Adrenal gland (tissue), 9 donors: ENCODE measurements at regions not wholly inside any gene's neighbourhood (a gene's known extent, or its start where the extent isn't known, plus 50 kb on each side); places are given as distances from the start of the nearest gene placed in this dataset.

Source experiments
- DNase-seq, 7 donors: peaks; one replicate each; pipeline ENCODE4 v3.0.0-alpha.2; 2019 to 2020
- H3K27ac ChIP-seq, 5 donors: fragments of 200-600 bp; sonication (generic) in 4 of 5; 1 replicate in 3 of 5; 2 replicates in 2 of 5; pipeline versions ENCODE4 v1.5.1 to v1.8.0; 2016 to 2020; ENCODE audit warnings: mild to moderate bottlenecking in 1 of 5
- H3K27me3 ChIP-seq: fragments of 200-600 bp; 2 replicates; pipeline ENCODE4 v1.8.0; 2021
- H3K36me3 ChIP-seq, 2 donors: fragments of 200-600 bp; replicated peaks in 1 of 2; 1 replicate in 1 of 2; 2 replicates in 1 of 2; pipeline versions ENCODE4 v1.5.1 to v1.8.0; 2018 to 2022
- H3K4me1 ChIP-seq, 2 donors: fragments of 200-600 bp; replicated peaks in 1 of 2; 1 replicate in 1 of 2; 2 replicates in 1 of 2; pipeline versions ENCODE4 v1.5.1 to v1.8.0; 2018 to 2021
- H3K4me3 ChIP-seq, 4 donors: fragments of 200-600 bp; sonication (generic) in 3 of 4; one replicate each; pipeline ENCODE4 v1.5.1; 2016 to 2018
- H3K9me3 ChIP-seq, 3 donors: fragments of 200-600 bp; sonication (generic) in 1 of 3; replicated peaks in 1 of 3; 1 replicate in 2 of 3; 2 replicates in 1 of 3; pipeline versions ENCODE4 v1.5.1 to v1.8.0; 2016 to 2021
- POLR2A ChIP-seq, 2 donors: fragments of 450-650 bp; IDR thresholded peaks; one replicate each; pipeline ENCODE4 v1.6.1; 2017; ENCODE audit warnings: antibody characterized with exemption in 2 of 2, mild to moderate bottlenecking in 2 of 2, moderate library complexity in 1 of 2
- WGBS, 4 donors: extraction: QIAGEN DNeasy Blood & Tissue Kit in 2 of 4; methylation state at CpG; one replicate each; pipeline versions ENCODE4 v1.1.5 to v1.1.7; 2013 to 2017; 5-methylcytosine and 5-hydroxymethylcytosine counted together
- intact Hi-C, 2 donors: fragments of 100-400 bp; cut with DNase I; formaldehyde crosslinking; loops; one replicate each; pipeline versions ENCODE4 v1.14.1 to v1.15.0; 2022 to 2023
- TF ChIP-seq, protein P1 (sequence below), 6 experiments: fragments of 450-650 bp in 4 of 6; fragments of 200-600 bp in 2 of 6; sonication (generic) in 1 of 6; IDR thresholded peaks; 1 replicate in 5 of 6; 2 replicates in 1 of 6; pipeline versions ENCODE4 v1.5.1 to v1.8.0; 2016 to 2021; ENCODE audit warnings: antibody characterized with exemption in 6 of 6, mild to moderate bottlenecking in 2 of 6, moderate library complexity in 1 of 6
- donor health status: healthy with polysubstance abuse.
- donor health status: Bipolar disorder and iron deficiency.
- donor health status: DM: yes; HTN: yes; CAD: no.
- donor health status: DM: no; HTN: no; CAD: no.
- donor health status: DM: no; HTN: no; CAD: no.

DNA sequence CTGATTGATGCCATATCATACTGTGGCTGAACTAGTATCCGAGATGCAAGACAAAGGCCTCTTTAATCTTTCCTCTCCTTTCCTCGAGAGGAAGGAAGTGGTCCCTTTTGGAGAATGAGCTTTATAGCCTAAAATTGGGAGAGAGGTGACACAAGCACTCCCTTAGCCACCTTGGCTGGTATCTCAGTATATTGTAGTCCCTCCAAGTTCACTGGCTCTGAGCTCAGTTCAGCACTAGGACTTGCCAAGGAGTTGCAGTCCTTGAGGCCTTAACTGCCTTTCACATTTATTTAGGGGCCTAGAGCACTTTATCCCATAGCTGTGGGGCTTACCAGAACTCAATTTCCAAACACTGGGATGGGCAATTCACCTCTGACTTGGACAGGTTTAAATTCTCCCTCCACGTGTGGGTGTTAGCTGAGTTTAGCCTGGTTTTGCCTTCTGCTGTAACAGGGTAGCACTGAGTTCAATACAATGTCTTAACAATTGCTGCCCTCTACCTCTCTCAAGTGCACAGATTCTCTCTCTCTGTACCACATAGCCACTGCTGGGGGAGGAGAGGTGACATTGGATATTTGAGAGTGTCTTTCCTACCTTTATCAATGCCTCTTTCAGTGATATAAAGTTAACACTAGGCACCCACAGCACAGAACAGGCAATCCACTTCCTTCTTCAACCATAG lies 216.4 kb downstream of the TECRL start:
- Histone ChIP-seq H3K9me3 (no peaks in the 10 kb centered on the region), H3K36me3 (no peaks in the 10 kb centered on the region), H3K4me1 (no peaks in the 10 kb centered on the region), H3K27me3 (no peaks in the 10 kb centered on the region), H3K4me3 (no peak overlapping the region), H3K27ac (no peak overlapping the region)
- TF ChIP-seq, protein P1, sequence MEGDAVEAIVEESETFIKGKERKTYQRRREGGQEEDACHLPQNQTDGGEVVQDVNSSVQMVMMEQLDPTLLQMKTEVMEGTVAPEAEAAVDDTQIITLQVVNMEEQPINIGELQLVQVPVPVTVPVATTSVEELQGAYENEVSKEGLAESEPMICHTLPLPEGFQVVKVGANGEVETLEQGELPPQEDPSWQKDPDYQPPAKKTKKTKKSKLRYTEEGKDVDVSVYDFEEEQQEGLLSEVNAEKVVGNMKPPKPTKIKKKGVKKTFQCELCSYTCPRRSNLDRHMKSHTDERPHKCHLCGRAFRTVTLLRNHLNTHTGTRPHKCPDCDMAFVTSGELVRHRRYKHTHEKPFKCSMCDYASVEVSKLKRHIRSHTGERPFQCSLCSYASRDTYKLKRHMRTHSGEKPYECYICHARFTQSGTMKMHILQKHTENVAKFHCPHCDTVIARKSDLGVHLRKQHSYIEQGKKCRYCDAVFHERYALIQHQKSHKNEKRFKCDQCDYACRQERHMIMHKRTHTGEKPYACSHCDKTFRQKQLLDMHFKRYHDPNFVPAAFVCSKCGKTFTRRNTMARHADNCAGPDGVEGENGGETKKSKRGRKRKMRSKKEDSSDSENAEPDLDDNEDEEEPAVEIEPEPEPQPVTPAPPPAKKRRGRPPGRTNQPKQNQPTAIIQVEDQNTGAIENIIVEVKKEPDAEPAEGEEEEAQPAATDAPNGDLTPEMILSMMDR (IDR thresholded peaks at IDR 0.05) = no peak
- TF ChIP-seq POLR2A (IDR thresholded peaks at IDR 0.05) = no peak
- no peak for DNase-seq
- WGBS, 4 donors = 48 to 69% (median 62%) methylated on average over 3 of the region's 3 CpGs
- intact Hi-C loops = no loop called here

DNA sequence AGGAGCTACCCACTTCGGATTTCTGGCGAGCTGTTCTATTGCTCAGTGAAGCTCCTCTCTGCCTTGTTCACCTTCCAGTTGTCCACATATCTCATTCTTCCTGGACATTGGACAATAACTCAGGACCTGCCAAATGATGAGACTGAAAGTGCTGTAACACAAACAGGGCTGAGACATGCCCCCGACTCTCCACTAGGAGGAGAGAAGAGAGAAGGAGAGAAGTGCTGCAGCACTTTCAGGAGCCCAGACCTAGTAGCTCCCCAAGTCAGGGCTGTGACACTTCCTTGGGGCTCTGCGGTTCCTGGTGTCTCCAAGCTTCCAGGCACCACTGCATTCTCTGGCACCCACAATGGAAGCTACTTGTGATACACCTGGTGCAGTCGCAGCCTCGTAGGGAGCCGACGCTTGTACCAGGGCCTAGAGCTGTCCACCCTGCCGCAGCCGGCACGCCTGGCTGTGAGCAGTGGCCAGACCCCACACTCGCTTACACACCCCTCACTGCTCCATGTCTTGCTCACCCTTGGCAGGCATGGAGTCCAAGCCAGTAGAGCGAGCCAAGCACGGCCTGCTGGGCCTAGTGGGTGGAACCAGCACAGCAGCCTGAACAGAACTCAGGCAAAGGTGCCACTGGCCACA lies 234.9 kb downstream of the TECRL start:
- Histone ChIP-seq H3K9me3 (no peaks in the 10 kb centered on the region), H3K36me3 (no peaks in the 10 kb centered on the region), H3K4me1 (no peaks in the 10 kb centered on the region), H3K4me3 (no peak overlapping the region), H3K27me3 (no peaks in the 10 kb centered on the region), H3K27ac (no peak overlapping the region)
- TF ChIP-seq POLR2A (IDR thresholded peaks at IDR 0.05) = no peak
- TF ChIP-seq, protein P1 (IDR thresholded peaks at IDR 0.05) = no peak
- intact Hi-C loops = no loop called here
- no peak for DNase-seq
- 86 to 96% (median 94%) methylated on average over 6 to 14 of the region's 14 CpGs for WGBS, 4 donors

DNA sequence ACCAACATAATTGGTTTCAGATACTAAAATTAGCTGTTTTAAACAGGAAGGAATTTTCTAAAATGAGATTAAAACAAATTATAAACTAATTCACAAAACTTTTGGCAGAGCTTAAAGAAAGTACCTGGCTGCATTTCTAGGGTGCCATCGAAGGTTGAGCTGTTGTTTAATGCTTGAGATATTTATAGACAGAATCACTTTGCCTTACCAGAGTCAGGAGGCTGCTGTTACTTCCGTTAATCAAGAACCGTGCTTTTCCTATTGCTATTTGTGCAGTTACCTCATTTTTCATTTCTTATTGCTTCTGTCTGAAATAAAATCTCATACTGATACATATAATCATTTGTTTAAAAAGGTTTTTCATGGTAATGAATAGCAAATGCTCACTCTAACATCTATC lies 242.9 kb downstream of the TECRL start:
- H3K4me3 ChIP-seq = no peak overlapping the region
- H3K9me3 ChIP-seq = no peaks in the 10 kb centered on the region
- WGBS, 4 donors = 51 to 53% (median 51%) methylated on average over 3 of the region's 3 CpGs
- DNase-seq = no peak
- no peaks in the 10 kb centered on the region for H3K36me3 ChIP-seq
- no peak overlapping the region for H3K27ac ChIP-seq
- no peaks in the 10 kb centered on the region for H3K4me1 ChIP-seq
- intact Hi-C loops = no loop called here
- no peaks in the 10 kb centered on the region for H3K27me3 ChIP-seq
- TF ChIP-seq, protein P1 (IDR thresholded peaks at IDR 0.05) = no peak
- TF ChIP-seq POLR2A (IDR thresholded peaks at IDR 0.05) = no peak

DNA sequence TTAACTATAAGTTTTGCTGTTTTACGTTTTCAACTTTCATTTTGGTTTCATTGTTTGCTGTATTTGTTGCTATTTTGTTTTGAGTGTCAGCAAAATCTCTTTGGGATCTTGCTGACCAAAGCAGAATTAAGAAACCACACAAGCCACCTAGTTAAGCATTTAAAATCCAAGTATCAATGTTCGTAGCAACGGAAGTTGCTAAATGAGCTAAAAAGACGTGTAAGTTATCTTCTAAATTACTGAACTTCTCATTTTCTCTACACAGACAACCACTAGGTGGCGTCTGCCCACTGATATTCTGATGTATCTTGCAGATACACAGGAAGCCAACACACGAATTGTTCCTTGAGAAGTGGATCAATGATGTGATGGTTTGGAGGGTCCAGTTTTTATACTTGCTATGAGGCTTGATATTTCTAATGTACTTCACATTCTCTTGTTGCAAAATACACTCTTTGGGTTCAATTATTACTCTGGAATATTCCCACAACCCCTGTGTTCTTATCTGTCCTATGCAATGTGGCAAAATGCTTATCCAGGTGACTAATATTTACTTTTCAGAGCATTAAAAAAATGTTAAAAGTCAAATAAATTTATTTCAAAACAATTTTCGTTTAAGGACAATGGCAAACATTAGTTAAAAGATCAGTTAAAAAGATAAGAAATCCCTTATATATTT lies 250.5 kb downstream of the TECRL start:
- Histone ChIP-seq H3K4me1 (no peaks in the 10 kb centered on the region), H3K36me3 (no peaks in the 10 kb centered on the region), H3K27me3 (no peaks in the 10 kb centered on the region), H3K9me3 (no peaks in the 10 kb centered on the region), H3K4me3 (peak overlapping the region in 1 of 4 donors; percentile 46), H3K27ac (no peak overlapping the region)
- WGBS, 4 donors = 3 to 16% (median 8%) methylated on average over 7 of the region's 7 CpGs
- TF ChIP-seq, protein P1 (IDR thresholded peaks at IDR 0.05) = peak; percentile 61 to 87 (median 64)
- no peak for TF ChIP-seq POLR2A (IDR thresholded peaks at IDR 0.05)
- intact Hi-C loops = loop anchor here (5.0 to 10.0 kb wide), 2 partner anchors 376 to 379 kb away; no protein-coding TSS in a partner anchor
- peak; percentile 41 to 79 (median 60) for DNase-seq
